ENCODE measurements at regions not wholly inside any gene's neighbourhood (a gene's known extent, or its start where the extent isn't known, plus 50 kb on each side); places are given as distances from the start of the nearest gene placed in this dataset.

DNA sequence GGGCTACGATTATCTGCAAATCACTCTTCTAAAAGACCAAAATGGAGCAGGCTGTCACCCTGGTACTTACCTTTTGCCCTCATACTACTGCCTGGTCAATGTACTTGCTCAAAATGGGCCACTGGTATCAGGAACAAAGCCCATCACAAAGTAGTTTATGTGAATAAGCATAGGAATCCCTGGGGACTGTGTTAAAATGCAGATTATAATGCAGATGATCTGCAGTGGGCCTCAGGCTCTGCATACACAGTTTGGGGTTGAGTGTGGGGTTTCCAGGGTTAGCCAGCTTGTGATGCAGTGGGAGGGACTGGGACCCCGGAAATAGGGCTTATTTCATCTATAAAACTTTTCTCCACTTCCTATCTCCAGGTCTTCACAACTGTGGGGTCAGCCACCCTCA is 173.1 kb downstream of the HSD17B3 start:
- TF ChIP-seq, protein P1, sequence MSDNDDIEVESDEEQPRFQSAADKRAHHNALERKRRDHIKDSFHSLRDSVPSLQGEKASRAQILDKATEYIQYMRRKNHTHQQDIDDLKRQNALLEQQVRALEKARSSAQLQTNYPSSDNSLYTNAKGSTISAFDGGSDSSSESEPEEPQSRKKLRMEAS (IDR thresholded peaks at IDR 0.05; ENCODE audit: insufficient read depth, insufficient read length): no peak
- CTCF ChIA-PET: interaction anchor here (1.6 kb wide), 1 partner anchor 12 kb away, joined by 4 read pairs; no protein-coding TSS in a partner anchor
- H3K27ac ChIP-seq (ENCODE audit: insufficient read depth, low read depth, low read length): no peak overlapping the region

DNA sequence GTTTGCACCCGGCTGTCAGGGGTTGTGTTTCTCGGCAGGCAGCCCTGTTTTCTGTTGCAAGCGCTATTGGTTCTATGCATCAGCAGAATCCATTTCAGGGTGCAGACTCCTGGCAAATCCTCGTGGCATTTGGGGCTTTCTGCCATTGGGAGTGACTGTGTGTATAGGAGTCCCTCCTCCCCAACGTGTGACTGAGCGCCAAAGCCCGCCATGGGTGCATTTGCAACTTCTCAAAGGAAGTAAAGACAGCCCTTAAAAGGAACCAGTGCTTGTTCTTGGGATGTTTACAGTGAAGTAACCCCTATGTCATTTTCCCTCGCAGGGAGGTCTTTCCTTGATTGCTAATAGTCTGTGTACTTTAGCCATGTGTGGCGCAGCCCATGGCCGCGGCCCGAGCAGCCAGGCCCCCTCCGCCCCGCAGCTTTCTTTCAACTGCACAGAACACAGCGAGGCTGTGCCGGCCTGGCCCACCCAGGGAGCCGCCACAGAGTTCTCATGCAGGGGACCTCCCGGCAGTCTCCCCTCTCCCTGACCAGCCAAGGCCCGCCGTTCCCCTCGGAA is 175.6 kb downstream of the HSD17B3 start:
- TF ChIP-seq POLR2A (IDR thresholded peaks at IDR 0.05; ENCODE audit: low read depth, low read length): no peak
- TF ChIP-seq EZH2 (IDR thresholded peaks at IDR 0.05; ENCODE audit: borderline replicate concordance, low read depth, low read length, severe bottlenecking): no peak
- no peak for TF ChIP-seq FOS (IDR thresholded peaks at IDR 0.05; ENCODE audit: borderline replicate concordance, insufficient read depth, low read length)
- no peak for TF ChIP-seq POLR2AphosphoS5 (IDR thresholded peaks at IDR 0.05; ENCODE audit: insufficient read depth, low read depth, low read length)
- no peak for TF ChIP-seq GATA2 (IDR thresholded peaks at IDR 0.05; ENCODE audit: insufficient read depth, insufficient read length, low read depth, low read length)
- TF ChIP-seq MYC (IDR thresholded peaks at IDR 0.05; ENCODE audit: low read depth, low read length): no peak
- TF ChIP-seq JUN (IDR thresholded peaks at IDR 0.05; ENCODE audit: borderline replicate concordance, insufficient read depth, insufficient read length, low read depth): no peak
- TF ChIP-seq, protein P1 (IDR thresholded peaks at IDR 0.05; ENCODE audit: insufficient read depth, insufficient read length): no peak
- TF ChIP-seq, protein P2, sequence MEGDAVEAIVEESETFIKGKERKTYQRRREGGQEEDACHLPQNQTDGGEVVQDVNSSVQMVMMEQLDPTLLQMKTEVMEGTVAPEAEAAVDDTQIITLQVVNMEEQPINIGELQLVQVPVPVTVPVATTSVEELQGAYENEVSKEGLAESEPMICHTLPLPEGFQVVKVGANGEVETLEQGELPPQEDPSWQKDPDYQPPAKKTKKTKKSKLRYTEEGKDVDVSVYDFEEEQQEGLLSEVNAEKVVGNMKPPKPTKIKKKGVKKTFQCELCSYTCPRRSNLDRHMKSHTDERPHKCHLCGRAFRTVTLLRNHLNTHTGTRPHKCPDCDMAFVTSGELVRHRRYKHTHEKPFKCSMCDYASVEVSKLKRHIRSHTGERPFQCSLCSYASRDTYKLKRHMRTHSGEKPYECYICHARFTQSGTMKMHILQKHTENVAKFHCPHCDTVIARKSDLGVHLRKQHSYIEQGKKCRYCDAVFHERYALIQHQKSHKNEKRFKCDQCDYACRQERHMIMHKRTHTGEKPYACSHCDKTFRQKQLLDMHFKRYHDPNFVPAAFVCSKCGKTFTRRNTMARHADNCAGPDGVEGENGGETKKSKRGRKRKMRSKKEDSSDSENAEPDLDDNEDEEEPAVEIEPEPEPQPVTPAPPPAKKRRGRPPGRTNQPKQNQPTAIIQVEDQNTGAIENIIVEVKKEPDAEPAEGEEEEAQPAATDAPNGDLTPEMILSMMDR (IDR thresholded peaks at IDR 0.05; ENCODE audit: extremely low read depth in 1 of 2, insufficient read depth in 1 of 2, low read depth in 1 of 2, low read length in 2 of 2): no peak
- Histone ChIP-seq H3K4me3 (replicated peaks in 1 of 3; ENCODE audit: insufficient read depth in 1 of 3, low read depth in 1 of 3, low read length in 3 of 3) (no peak overlapping the region), H3K27me3 (ENCODE audit: control insufficient read depth in 2 of 2, insufficient read depth in 2 of 2, low read length in 2 of 2) (peaks cover 0 to 2% of the 10 kb centered on the region in 2 experiments), H3K9me3 (replicated peaks; ENCODE audit: control insufficient read depth, insufficient read depth, low read length) (no peaks in the 10 kb centered on the region), H3K9me1 (replicated peaks; ENCODE audit: control insufficient read depth, extremely low read depth, insufficient read depth, low read length) (no peaks in the 10 kb centered on the region), H3K9ac (replicated peaks; ENCODE audit: extremely low read depth, insufficient read depth, low read length) (no peak overlapping the region), H2AFZ (ENCODE audit: low read depth, low read length) (no peak overlapping the region), H3K79me2 (ENCODE audit: control insufficient read depth, insufficient read depth, low read length) (no peaks in the 10 kb centered on the region), H3K27ac (ENCODE audit: insufficient read depth, low read depth, low read length) (no peak overlapping the region), H3K4me1 (ENCODE audit: control insufficient read depth, extremely low read depth, insufficient read depth, low read length) (peaks cover 21% of the 10 kb centered on the region), H3K4me2 (ENCODE audit: insufficient read depth, low read length) (no peak overlapping the region), H3K36me3 (ENCODE audit: control insufficient read depth in 2 of 2, extremely low read depth in 1 of 2, insufficient read depth in 2 of 2, low read length in 2 of 2) (no peaks in the 10 kb centered on the region), H4K20me1 (replicated peaks; ENCODE audit: control insufficient read depth, extremely low read depth, insufficient read depth, low read length) (no peaks in the 10 kb centered on the region)
- BruUV-seq (replicated peaks): no TSS peak
- no peak for FAIRE-seq
- ChIA-PET POLR2A (no interaction called here), CTCF (no interaction called here)
- dilution Hi-C loops (cut with MboI; ENCODE audit: extremely low pct_ligation_motif_present, low sequenced_read_pairs): no loop called here
- intact Hi-C loops (cut with micrococcal nuclease): no loop called here
- DNase-seq (ENCODE audit: low read depth, low spot score): no peak

More for the DNA sequence above, 173.1 kb downstream of the HSD17B3 start:
- Histone ChIP-seq H3K36me3 (ENCODE audit: control insufficient read depth in 2 of 2, extremely low read depth in 1 of 2, insufficient read depth in 2 of 2, low read length in 2 of 2) (no peaks in the 10 kb centered on the region), H2AFZ (ENCODE audit: low read depth, low read length) (no peak overlapping the region), H3K4me3 (replicated peaks in 1 of 3; ENCODE audit: insufficient read depth in 1 of 3, low read depth in 1 of 3, low read length in 3 of 3) (no peak overlapping the region), H3K79me2 (ENCODE audit: control insufficient read depth, insufficient read depth, low read length) (no peaks in the 10 kb centered on the region), H3K9ac (replicated peaks; ENCODE audit: extremely low read depth, insufficient read depth, low read length) (no peak overlapping the region), H3K9me3 (replicated peaks; ENCODE audit: control insufficient read depth, insufficient read depth, low read length) (no peaks in the 10 kb centered on the region), H3K4me1 (ENCODE audit: control insufficient read depth, extremely low read depth, insufficient read depth, low read length) (peaks cover 33% of the 10 kb centered on the region), H3K4me2 (ENCODE audit: insufficient read depth, low read length) (peak overlapping the region; percentile 53), H3K27me3 (ENCODE audit: control insufficient read depth in 2 of 2, insufficient read depth in 2 of 2, low read length in 2 of 2) (peaks cover 0 to 2% of the 10 kb centered on the region in 2 experiments), H4K20me1 (replicated peaks; ENCODE audit: control insufficient read depth, extremely low read depth, insufficient read depth, low read length) (no peaks in the 10 kb centered on the region), H3K9me1 (replicated peaks; ENCODE audit: control insufficient read depth, extremely low read depth, insufficient read depth, low read length) (no peaks in the 10 kb centered on the region)
- DNase-seq (ENCODE audit: low read depth, low spot score): no peak
- intact Hi-C loops (cut with micrococcal nuclease) (no loop called here), dilution Hi-C loops (cut with MboI; ENCODE audit: extremely low pct_ligation_motif_present, low sequenced_read_pairs) (no loop called here)
- BruUV-seq (replicated peaks): no TSS peak
- no peak for FAIRE-seq
- POLR2A ChIA-PET: no interaction called here

All from endothelial cell of umbilical vein (primary cell).